HCT116 (cell line): ENCODE measurements at regions not wholly inside any gene's neighbourhood (a gene's known extent, or its start where the extent isn't known, plus 50 kb on each side); places are given as distances from the start of the nearest gene placed in this dataset.
A peak's percentile ranks its signal among the peaks of the same experiment; 100 is the strongest.

ENCODE experiments used
- ATAC-seq: fragments of 200-7000 bp; cut with Tn5 transposase; 2 replicates; pipeline ENCODE4 v1.9.1; 2020; ENCODE audit warnings: mild to moderate bottlenecking, moderate library complexity
- BruUV-seq: library from RNA; stranded (reverse); fragments of 400-500 nt; replicated peaks from 2 replicates; lab custom pipeline; 2021; lab: Mats Ljungman, UMichigan
- CTCF ChIA-PET: fragments of 300-600 bp; sonication (Branson Sonifier 250); formaldehyde crosslinking; loops from one replicate; lab custom pipeline; 2021; ENCODE audit warnings: antibody characterized with exemption; lab: Charles Lee
- POLR2A ChIA-PET: fragments of 300-600, 350-600 bp; sonication (Branson Sonifier 250); formaldehyde crosslinking; loops from one replicate; lab custom pipeline; 2021; ENCODE audit warnings: antibody characterized with exemption; lab: Charles Lee
- RAD21 ChIA-PET, 2 experiments: fragments of 300-600 bp; sonication (Branson Sonifier 250); formaldehyde crosslinking; loops; one replicate each; lab custom pipeline; 2023; ENCODE audit warnings: low total read pairs in 2 of 2; ENCODE audit not compliant: uncharacterized antibody in 2 of 2, unreplicated experiment in 2 of 2, low non-redundant PET in 1 of 2; lab: Charles Lee
- DNase-seq: peaks from one replicate; pipeline ENCODE4 v3.0.0-alpha.2; 2010; ENCODE audit warnings: low read depth, low spot score
- H2AFZ ChIP-seq: fragments of 200-600 bp; shearing (Covaris generic), sonication (generic); 2 replicates; pipeline ENCODE4 v1.6.1; 2017; ENCODE audit warnings: low read depth, mixed run types, mixed read lengths, antibody characterized with exemption, low read length; ENCODE audit not compliant: poor library complexity, severe bottlenecking
- H3K27ac ChIP-seq: 2 replicates; pipeline ENCODE4 v1.5.1; 2012; ENCODE audit warnings: low read depth, low read length
- H3K27me3 ChIP-seq: fragments of 200-600 bp; sonication (generic); 2 replicates; pipeline ENCODE4 v1.6.1; 2016; ENCODE audit warnings: mixed run types, low read length, mixed read lengths; ENCODE audit not compliant: insufficient read depth
- H3K36me3 ChIP-seq, 2 experiments: fragments of 200-500 bp in 1 of 2; fragments of 200-600 bp in 1 of 2; sonication (Bioruptor generic) in 1 of 2; sonication (generic) in 1 of 2; 2 replicates each; pipeline versions ENCODE4 v1.5.1 to v1.6.1; 2014 to 2016; ENCODE audit warnings: low read length in 2 of 2, inconsistent platforms in 1 of 2, mixed read lengths in 1 of 2, mixed run types in 1 of 2; ENCODE audit not compliant: insufficient read depth in 2 of 2, control insufficient read depth in 1 of 2
- H3K4me1 ChIP-seq, 2 experiments: fragments of 200-600 bp in 1 of 2; sonication (generic) in 1 of 2; 2 replicates each; pipeline versions ENCODE4 v1.5.1 to v1.6.1; 2012 to 2017; ENCODE audit warnings: low read length in 2 of 2, inconsistent platforms in 1 of 2, mild to moderate bottlenecking in 1 of 2, mixed read lengths in 1 of 2, mixed run types in 1 of 2, moderate library complexity in 1 of 2; ENCODE audit not compliant: insufficient read depth in 2 of 2, control insufficient read depth in 1 of 2
- H3K4me2 ChIP-seq: fragments of 200-600 bp; sonication (generic); 2 replicates; pipeline ENCODE4 v1.6.1; 2017; ENCODE audit warnings: mixed run types, low read length, mixed read lengths
- H3K4me3 ChIP-seq, 2 experiments: fragments of 200-600 bp in 1 of 2; sonication (generic) in 1 of 2; replicated peaks in 1 of 2; 2 replicates each; pipeline ENCODE4 v1.5.1; 2011 to 2016; ENCODE audit warnings: low read length in 2 of 2, control low read depth in 1 of 2, low read depth in 1 of 2, mild to moderate bottlenecking in 1 of 2, mixed read lengths in 1 of 2, mixed run types in 1 of 2
- H3K79me2 ChIP-seq: fragments of 200-600 bp; sonication (generic); 2 replicates; pipeline ENCODE4 v1.6.1; 2017; ENCODE audit warnings: mild to moderate bottlenecking, mixed run types, low read length, moderate library complexity, mixed read lengths; ENCODE audit not compliant: insufficient read depth
- H3K9ac ChIP-seq: fragments of 200-600 bp; sonication (generic); 2 replicates; pipeline ENCODE4 v1.6.1; 2016; ENCODE audit warnings: low read length, mixed read lengths
- H3K9me2 ChIP-seq: fragments of 200-600 bp; sonication (generic), shearing (Covaris generic); 2 replicates; pipeline ENCODE4 v1.6.1; 2017; ENCODE audit warnings: mixed run types, mild to moderate bottlenecking, moderate library complexity; ENCODE audit not compliant: insufficient read depth
- H3K9me3 ChIP-seq, 2 experiments: fragments of 200-500 bp in 1 of 2; fragments of 200-600 bp in 1 of 2; sonication (Bioruptor generic) in 1 of 2; sonication (generic) in 1 of 2; 2 replicates each; pipeline ENCODE4 v1.6.1; 2014 to 2017; ENCODE audit warnings: low read length in 2 of 2, mixed read lengths in 2 of 2, inconsistent platforms in 1 of 2, low read depth in 1 of 2, mild to moderate bottlenecking in 1 of 2, mixed run types in 1 of 2, moderate library complexity in 1 of 2; ENCODE audit not compliant: control insufficient read depth in 1 of 2, insufficient read depth in 1 of 2
- H4K20me1 ChIP-seq: fragments of 200-600 bp; sonication (generic), shearing (Covaris generic); 2 replicates; pipeline ENCODE4 v1.6.1; 2017; ENCODE audit warnings: mixed run types, mild to moderate bottlenecking, moderate library complexity; ENCODE audit not compliant: insufficient read depth
- CBX3 ChIP-seq: IDR thresholded peaks from 2 replicates; pipeline ENCODE4 v1.6.1; 2012; ENCODE audit warnings: low read depth
- CEBPB ChIP-seq: IDR thresholded peaks from 2 replicates; pipeline ENCODE4 v1.6.1; 2012; ENCODE audit warnings: low read depth
- EGR1 ChIP-seq: IDR thresholded peaks from 2 replicates; pipeline ENCODE4 v1.6.1; 2012; ENCODE audit warnings: low read depth
- ELF1 ChIP-seq: IDR thresholded peaks from 2 replicates; pipeline ENCODE4 v1.6.1; 2012; ENCODE audit warnings: low read depth, borderline replicate concordance
- EZH2 ChIP-seq: fragments of 200-600 bp; sonication (generic); IDR thresholded peaks from 2 replicates; pipeline ENCODE4 v1.6.1; 2017; ENCODE audit warnings: antibody characterized with exemption, mixed run types
- FOSL1 ChIP-seq: IDR thresholded peaks from 2 replicates; pipeline ENCODE4 v1.6.1; 2012; ENCODE audit warnings: low read depth
- MAX ChIP-seq: IDR thresholded peaks from 2 replicates; pipeline ENCODE4 v1.6.1; 2012
- POLR2AphosphoS5 ChIP-seq: IDR thresholded peaks from 2 replicates; pipeline ENCODE4 v1.6.1; 2011; ENCODE audit warnings: mild to moderate bottlenecking, low read depth, low read length, moderate library complexity
- SP1 ChIP-seq: IDR thresholded peaks from 2 replicates; pipeline ENCODE4 v1.6.1; 2012; ENCODE audit warnings: low read depth
- SRF ChIP-seq: IDR thresholded peaks from 2 replicates; pipeline ENCODE4 v1.6.1; 2012; ENCODE audit warnings: low read depth
- TCF7L2 ChIP-seq: IDR thresholded peaks from 2 replicates; pipeline ENCODE4 v1.7.0; 2011; ENCODE audit warnings: borderline replicate concordance, inconsistent platforms; ENCODE audit not compliant: insufficient read depth, insufficient read length; ENCODE audit errors: extremely low read depth
- YY1 ChIP-seq: IDR thresholded peaks from 2 replicates; pipeline ENCODE4 v1.6.1; 2011; ENCODE audit warnings: low read length, low read depth, moderate library complexity, mild to moderate bottlenecking; ENCODE audit not compliant: insufficient replicate concordance; ENCODE audit errors: extremely low read depth
- intact Hi-C: fragments of 100-400 bp; cut with micrococcal nuclease; formaldehyde crosslinking; loops from 2 replicates; pipeline ENCODE4 v1.10.0; 2022
- TF ChIP-seq, protein P1 (sequence below): IDR thresholded peaks from 2 replicates; pipeline ENCODE4 v1.6.1; 2012; ENCODE audit warnings: low read depth
- TF ChIP-seq, protein P2 (sequence below): IDR thresholded peaks from 2 replicates; pipeline ENCODE4 v1.6.1; 2011; ENCODE audit warnings: mild to moderate bottlenecking, low read length, moderate library complexity; ENCODE audit not compliant: insufficient replicate concordance; ENCODE audit errors: extremely low read depth

DNA sequence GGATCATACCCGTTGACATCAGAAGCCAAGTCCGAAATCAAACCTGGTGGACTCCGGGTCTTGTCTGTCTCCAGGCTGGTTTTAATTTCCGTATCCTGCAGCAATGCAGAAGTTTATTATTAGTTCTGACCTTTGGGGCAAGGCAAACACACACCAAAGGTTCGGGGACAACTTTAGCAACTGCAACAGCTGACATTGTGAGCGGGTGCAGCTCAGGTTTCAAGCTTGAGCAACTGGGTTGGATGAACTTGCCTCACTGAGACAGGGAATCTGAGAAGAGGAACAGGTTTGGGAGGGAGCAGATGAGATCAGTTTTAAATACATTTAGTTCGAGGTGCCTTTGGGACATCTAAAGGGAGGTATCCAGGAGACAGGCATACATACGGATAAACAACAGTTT is 110.7 kb downstream of the GNL3L start:
- Histone ChIP-seq H3K27ac (no peak overlapping the region; the same call in 1 of the 2 replicates), H3K9me2 (no peaks in the 10 kb centered on the region), H3K9ac (no peak overlapping the region), H4K20me1 (no peaks in the 10 kb centered on the region), H3K4me2 (peak overlapping the region; percentile 77), H3K79me2 (no peaks in the 10 kb centered on the region), H3K36me3 (no peaks in the 10 kb centered on the region), H3K4me1 (peaks cover 15% of the 10 kb centered on the region in 2 experiments; a peak in 3 of 4 replicates), H3K4me3 (no peak overlapping the region), H3K9me3 (no peaks in the 10 kb centered on the region), H2AFZ (no peak overlapping the region), H3K27me3 (no peaks in the 10 kb centered on the region)
- no peak for DNase-seq
- intact Hi-C loops, result loop anchor here (1.0 kb wide), 1 partner anchor 147 kb away; no protein-coding TSS in a partner anchor
- RAD21 ChIA-PET, result interaction anchor here in 1 of 2 experiments (2.1 kb wide), 1 partner anchor 146 kb away, joined by 8 read pairs; no protein-coding TSS in a partner anchor
- CTCF ChIA-PET, result interaction anchor here (0.7 to 4.4 kb wide), 2 partner anchors 146 to 168 kb away, joined by 3 to 39 read pairs; no protein-coding TSS in a partner anchor
- POLR2A ChIA-PET, result interaction anchor here (1.3 kb wide), 1 partner anchor 144 kb away, joined by 4 read pairs; no protein-coding TSS in a partner anchor
- ATAC-seq, result no peak
- BruUV-seq, result no TSS peak
- no peak for TF ChIP-seq YY1
- no peak for TF ChIP-seq EZH2
- no peak for TF ChIP-seq TCF7L2
- TF ChIP-seq, protein P1, sequence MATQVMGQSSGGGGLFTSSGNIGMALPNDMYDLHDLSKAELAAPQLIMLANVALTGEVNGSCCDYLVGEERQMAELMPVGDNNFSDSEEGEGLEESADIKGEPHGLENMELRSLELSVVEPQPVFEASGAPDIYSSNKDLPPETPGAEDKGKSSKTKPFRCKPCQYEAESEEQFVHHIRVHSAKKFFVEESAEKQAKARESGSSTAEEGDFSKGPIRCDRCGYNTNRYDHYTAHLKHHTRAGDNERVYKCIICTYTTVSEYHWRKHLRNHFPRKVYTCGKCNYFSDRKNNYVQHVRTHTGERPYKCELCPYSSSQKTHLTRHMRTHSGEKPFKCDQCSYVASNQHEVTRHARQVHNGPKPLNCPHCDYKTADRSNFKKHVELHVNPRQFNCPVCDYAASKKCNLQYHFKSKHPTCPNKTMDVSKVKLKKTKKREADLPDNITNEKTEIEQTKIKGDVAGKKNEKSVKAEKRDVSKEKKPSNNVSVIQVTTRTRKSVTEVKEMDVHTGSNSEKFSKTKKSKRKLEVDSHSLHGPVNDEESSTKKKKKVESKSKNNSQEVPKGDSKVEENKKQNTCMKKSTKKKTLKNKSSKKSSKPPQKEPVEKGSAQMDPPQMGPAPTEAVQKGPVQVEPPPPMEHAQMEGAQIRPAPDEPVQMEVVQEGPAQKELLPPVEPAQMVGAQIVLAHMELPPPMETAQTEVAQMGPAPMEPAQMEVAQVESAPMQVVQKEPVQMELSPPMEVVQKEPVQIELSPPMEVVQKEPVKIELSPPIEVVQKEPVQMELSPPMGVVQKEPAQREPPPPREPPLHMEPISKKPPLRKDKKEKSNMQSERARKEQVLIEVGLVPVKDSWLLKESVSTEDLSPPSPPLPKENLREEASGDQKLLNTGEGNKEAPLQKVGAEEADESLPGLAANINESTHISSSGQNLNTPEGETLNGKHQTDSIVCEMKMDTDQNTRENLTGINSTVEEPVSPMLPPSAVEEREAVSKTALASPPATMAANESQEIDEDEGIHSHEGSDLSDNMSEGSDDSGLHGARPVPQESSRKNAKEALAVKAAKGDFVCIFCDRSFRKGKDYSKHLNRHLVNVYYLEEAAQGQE, result no peak
- TF ChIP-seq, protein P2, sequence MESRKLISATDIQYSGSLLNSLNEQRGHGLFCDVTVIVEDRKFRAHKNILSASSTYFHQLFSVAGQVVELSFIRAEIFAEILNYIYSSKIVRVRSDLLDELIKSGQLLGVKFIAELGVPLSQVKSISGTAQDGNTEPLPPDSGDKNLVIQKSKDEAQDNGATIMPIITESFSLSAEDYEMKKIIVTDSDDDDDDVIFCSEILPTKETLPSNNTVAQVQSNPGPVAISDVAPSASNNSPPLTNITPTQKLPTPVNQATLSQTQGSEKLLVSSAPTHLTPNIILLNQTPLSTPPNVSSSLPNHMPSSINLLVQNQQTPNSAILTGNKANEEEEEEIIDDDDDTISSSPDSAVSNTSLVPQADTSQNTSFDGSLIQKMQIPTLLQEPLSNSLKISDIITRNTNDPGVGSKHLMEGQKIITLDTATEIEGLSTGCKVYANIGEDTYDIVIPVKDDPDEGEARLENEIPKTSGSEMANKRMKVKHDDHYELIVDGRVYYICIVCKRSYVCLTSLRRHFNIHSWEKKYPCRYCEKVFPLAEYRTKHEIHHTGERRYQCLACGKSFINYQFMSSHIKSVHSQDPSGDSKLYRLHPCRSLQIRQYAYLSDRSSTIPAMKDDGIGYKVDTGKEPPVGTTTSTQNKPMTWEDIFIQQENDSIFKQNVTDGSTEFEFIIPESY, result no peak
- TF ChIP-seq EGR1, result no peak
- TF ChIP-seq MAX, result no peak
- TF ChIP-seq SRF, result no peak
- no peak for TF ChIP-seq FOSL1
- no peak for TF ChIP-seq CEBPB
- TF ChIP-seq POLR2AphosphoS5, result no peak
- TF ChIP-seq SP1, result no peak
- no peak for TF ChIP-seq CBX3
- no peak for TF ChIP-seq ELF1
